ENCODE measurements at regions not wholly inside any gene's neighbourhood (a gene's known extent, or its start where the extent isn't known, plus 50 kb on each side); places are given as distances from the start of the nearest gene placed in this dataset.
"Not testable (repeated sequence)": the region's sequence is repeated elsewhere in the genome, so short reads cannot be mapped to it uniquely, and the experiment has no call there.

- H3K9me3 ChIP-seq: no peaks in the 10 kb centered on the region
- H3K4me1 ChIP-seq: no peaks in the 10 kb centered on the region
- no peaks in the 10 kb centered on the region for H3K36me3 ChIP-seq
- in situ Hi-C loops (cut with MboI; ENCODE audit: low pct_ligation_motif_present in 1 of 4, low pct_unique_long_range_greater_than_20kb in 1 of 4, low sequenced_read_pairs in 3 of 4) (no loop called here), intact Hi-C loops (cut with DNase I; ENCODE audit: low total_unique reads) (no loop called here)
- no peak overlapping the region for H3K4me3 ChIP-seq
- 96 to 100% methylated on average over 2 of the region's 2 CpGs for WGBS, 2 donors (ENCODE audit: low coverage in 1 of 2)
- H3K27me3 ChIP-seq: no peaks in the 10 kb centered on the region
- no peak for DNase-seq
- no peak overlapping the region for H3K27ac ChIP-seq
- TF ChIP-seq EP300 (IDR thresholded peaks at IDR 0.05; ENCODE audit: low read depth) (no peak), POLR2A (IDR thresholded peaks at IDR 0.05) (no peak), POLR2AphosphoS5 (IDR thresholded peaks at IDR 0.05) (no peak), CTCF (IDR thresholded peaks at IDR 0.05) (no peak)
Measured at GRCh38 chr22:22316589-22316988, 72.0 kb downstream of the VPREB1 start.

- H3K4me1 ChIP-seq: no peaks in the 10 kb centered on the region
- no peak for TF ChIP-seq POLR2A (IDR thresholded peaks at IDR 0.05)
- in situ Hi-C loops (cut with MboI; ENCODE audit: low pct_ligation_motif_present in 1 of 4, low pct_unique_long_range_greater_than_20kb in 1 of 4, low sequenced_read_pairs in 3 of 4): no loop called here
- no peaks in the 10 kb centered on the region for H3K36me3 ChIP-seq
- no peak for DNase-seq
- no peak overlapping the region for H3K4me3 ChIP-seq
- no peaks in the 10 kb centered on the region for H3K9me3 ChIP-seq
- no peak overlapping the region for H3K27ac ChIP-seq
- no peaks in the 10 kb centered on the region for H3K27me3 ChIP-seq
- intact Hi-C loops (cut with DNase I; ENCODE audit: low total_unique reads): no loop called here
- 91 to 100% methylated on average over 7 to 8 of the region's 8 CpGs for WGBS, 2 donors (ENCODE audit: low coverage in 1 of 2)
Measured at GRCh38 chr22:22318723-22319465, 74.3 kb downstream of the VPREB1 start.

- H3K27ac ChIP-seq; H3K4me3 ChIP-seq; in situ Hi-C loops (cut with MboI; ENCODE audit: low pct_ligation_motif_present in 1 of 4, low pct_unique_long_range_greater_than_20kb in 1 of 4, low sequenced_read_pairs in 3 of 4); H3K36me3 ChIP-seq; H3K9me3 ChIP-seq; intact Hi-C loops (cut with DNase I; ENCODE audit: low total_unique reads); H3K27me3 ChIP-seq; H3K4me1 ChIP-seq: not testable (repeated sequence)
- DNase-seq: peak; percentile 75
- peak; percentile 56 to 88 (median 81) for TF ChIP-seq CTCF (IDR thresholded peaks at IDR 0.05)
- 29% methylated on average over 11 of the region's 11 CpGs; no CpG with 5 or more reads in 1 of the 2 donors for WGBS, 2 donors (ENCODE audit: low coverage in 1 of 2)
Measured at GRCh38 chr22:22321743-22322611, 77.4 kb downstream of the VPREB1 start.

- no peaks in the 10 kb centered on the region for H3K4me1 ChIP-seq
- no peak overlapping the region for H3K27ac ChIP-seq
- in situ Hi-C loops (cut with MboI; ENCODE audit: low pct_ligation_motif_present in 1 of 4, low pct_unique_long_range_greater_than_20kb in 1 of 4, low sequenced_read_pairs in 3 of 4): no loop called here
Measured at GRCh38 chr22:22322792-22323191, 78.2 kb downstream of the VPREB1 start.

More at GRCh38 chr22:22322792-22323191, 78.2 kb downstream of the VPREB1 start:
- no peak for TF ChIP-seq POLR2AphosphoS5 (IDR thresholded peaks at IDR 0.05)
- no peak for TF ChIP-seq POLR2A (IDR thresholded peaks at IDR 0.05)
- no peak for TF ChIP-seq EP300 (IDR thresholded peaks at IDR 0.05; ENCODE audit: low read depth)
- no peak for TF ChIP-seq CTCF (IDR thresholded peaks at IDR 0.05)
- no peaks in the 10 kb centered on the region for H3K9me3 ChIP-seq
- no peak for DNase-seq
- peaks cover 4% of the 10 kb centered on the region for H3K27me3 ChIP-seq
- WGBS, 2 donors (ENCODE audit: low coverage in 1 of 2): 92% methylated on average over 10 of the region's 10 CpGs; no CpG with 5 or more reads in 1 of the 2 donors
- H3K36me3 ChIP-seq: no peaks in the 10 kb centered on the region
- intact Hi-C loops (cut with DNase I; ENCODE audit: low total_unique reads): no loop called here
- H3K4me3 ChIP-seq: no peak overlapping the region

Measured in transverse colon (tissue), 4 donors.